ENCODE measurements at regions not wholly inside any gene's neighbourhood (a gene's known extent, or its start where the extent isn't known, plus 50 kb on each side); places are given as distances from the start of the nearest gene placed in this dataset.

DNA sequence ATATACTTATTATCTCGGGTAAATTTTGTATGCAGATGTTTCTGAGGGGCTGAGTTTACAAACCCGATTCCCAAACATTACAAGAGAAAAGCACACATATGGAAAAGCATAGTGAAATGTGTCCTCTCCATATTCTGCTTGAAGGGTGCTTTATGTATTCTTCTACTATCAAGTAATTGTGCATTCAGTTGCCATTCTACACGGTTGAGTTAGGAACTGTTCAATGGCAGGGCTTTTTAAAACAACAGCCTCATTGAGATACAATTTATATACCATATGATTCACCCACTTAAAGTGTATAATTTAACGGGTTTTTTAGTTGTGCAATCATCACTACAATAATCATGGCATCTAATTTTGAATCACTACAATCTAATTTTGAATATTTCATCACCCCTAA lies 138.4 kb upstream of the DLGAP1 start:
- TF ChIP-seq CTCF (IDR thresholded peaks at IDR 0.05) (no peak), POLR2A (IDR thresholded peaks at IDR 0.05) (no peak)
